C4-2B (cell line): ENCODE measurements at regions not wholly inside any gene's neighbourhood (a gene's known extent, or its start where the extent isn't known, plus 50 kb on each side); places are given as distances from the start of the nearest gene placed in this dataset.

Source experiments
- ZFX ChIP-seq: fragments of 450-650 bp; IDR thresholded peaks from 2 replicates; pipeline ENCODE4 v1.6.1; 2017
- TF ChIP-seq, protein P1 (sequence below): fragments of 450-650 bp; conservative IDR thresholded peaks from 2 replicates; pipeline ENCODE4 v1.5.1; 2017; ENCODE audit warnings: mild to moderate bottlenecking

DNA sequence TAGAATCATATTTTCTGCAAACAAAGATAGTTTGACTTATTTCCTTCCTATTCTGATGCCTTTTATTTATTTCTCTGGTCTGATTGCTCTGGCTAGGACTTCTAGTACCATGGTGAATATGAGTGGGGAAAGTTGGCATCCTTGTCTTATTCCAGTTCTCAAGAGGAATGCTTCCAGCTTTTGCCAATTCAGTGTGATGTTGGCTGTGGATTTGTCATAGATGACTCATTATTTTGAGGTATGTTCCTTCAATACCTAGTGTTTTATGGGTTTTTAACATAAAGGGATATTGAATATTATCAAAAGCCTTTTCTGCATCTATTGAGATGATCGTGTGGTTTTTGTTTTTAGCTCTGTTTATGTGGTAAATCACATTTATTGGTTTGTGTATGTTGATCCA, 139.4 kb upstream of the CNTN1 start:
- TF ChIP-seq, protein P1, sequence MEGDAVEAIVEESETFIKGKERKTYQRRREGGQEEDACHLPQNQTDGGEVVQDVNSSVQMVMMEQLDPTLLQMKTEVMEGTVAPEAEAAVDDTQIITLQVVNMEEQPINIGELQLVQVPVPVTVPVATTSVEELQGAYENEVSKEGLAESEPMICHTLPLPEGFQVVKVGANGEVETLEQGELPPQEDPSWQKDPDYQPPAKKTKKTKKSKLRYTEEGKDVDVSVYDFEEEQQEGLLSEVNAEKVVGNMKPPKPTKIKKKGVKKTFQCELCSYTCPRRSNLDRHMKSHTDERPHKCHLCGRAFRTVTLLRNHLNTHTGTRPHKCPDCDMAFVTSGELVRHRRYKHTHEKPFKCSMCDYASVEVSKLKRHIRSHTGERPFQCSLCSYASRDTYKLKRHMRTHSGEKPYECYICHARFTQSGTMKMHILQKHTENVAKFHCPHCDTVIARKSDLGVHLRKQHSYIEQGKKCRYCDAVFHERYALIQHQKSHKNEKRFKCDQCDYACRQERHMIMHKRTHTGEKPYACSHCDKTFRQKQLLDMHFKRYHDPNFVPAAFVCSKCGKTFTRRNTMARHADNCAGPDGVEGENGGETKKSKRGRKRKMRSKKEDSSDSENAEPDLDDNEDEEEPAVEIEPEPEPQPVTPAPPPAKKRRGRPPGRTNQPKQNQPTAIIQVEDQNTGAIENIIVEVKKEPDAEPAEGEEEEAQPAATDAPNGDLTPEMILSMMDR = no peak
- no peak for TF ChIP-seq ZFX
